Stimulated activated naive B cell treated with anti-CD40 and anti-IgM and Interleukin-4, amounts not matched to agents 10 μg/mL and 1 μg/mL and 100 μg/mL, for 72 hours (primary cell): ENCODE measurements at regions not wholly inside any gene's neighbourhood (a gene's known extent, or its start where the extent isn't known, plus 50 kb on each side); places are given as distances from the start of the nearest gene placed in this dataset.
A peak's percentile ranks its signal among the peaks of the same experiment; 100 is the strongest.
"Not testable (repeated sequence)": the region's sequence is repeated elsewhere in the genome, so short reads cannot be mapped to it uniquely, and the experiment has no call there.

ENCODE experiments used
- ATAC-seq, 2 donors: fragments of 150-1000 bp; cut with Tn5 transposase; replicated peaks; 2 replicates each; pipeline ENCODE4 v1.10.0; 2021; ENCODE audit warnings: moderate library complexity in 1 of 2
- DNase-seq: peaks from one replicate; pipeline ENCODE4 v3.0.0; 2021
- H3K27ac Mint-ChIP-seq: one replicate; pipeline ENCODE4 v1.8.0; 2022; ENCODE audit warnings: mild to moderate bottlenecking, mixed read lengths
- H3K27me3 Mint-ChIP-seq, 2 donors: one replicate each; pipeline ENCODE4 v1.8.0; 2022; ENCODE audit warnings: mixed read lengths in 2 of 2
- H3K36me3 Mint-ChIP-seq, 2 donors: one replicate each; pipeline ENCODE4 v1.8.0; 2022; ENCODE audit warnings: mixed read lengths in 2 of 2, mild to moderate bottlenecking in 1 of 2
- H3K4me1 Mint-ChIP-seq, 2 donors: one replicate each; pipeline ENCODE4 v1.8.0; 2022; ENCODE audit warnings: mixed read lengths in 2 of 2, mild to moderate bottlenecking in 1 of 2
- H3K4me3 Mint-ChIP-seq, 2 donors: one replicate each; pipeline ENCODE4 v1.8.0; 2022; ENCODE audit warnings: mild to moderate bottlenecking in 2 of 2, mixed read lengths in 2 of 2, moderate library complexity in 1 of 2
- H3K9me3 Mint-ChIP-seq, 2 donors: one replicate each; pipeline ENCODE4 v1.8.0; 2022; ENCODE audit warnings: mixed read lengths in 2 of 2, mild to moderate bottlenecking in 1 of 2

GRCh38 chr4:131632877-131633276, 1516.2 kb upstream of the PCDH10 start:
- Mint-ChIP-seq H3K4me3 (no peak overlapping the region), H3K4me1 (no peaks in the 10 kb centered on the region), H3K9me3 (peaks cover 3 to 14% of the 10 kb centered on the region in 2 donors), H3K27me3 (no peaks in the 10 kb centered on the region), H3K27ac (no peak overlapping the region), H3K36me3 (no peaks in the 10 kb centered on the region)
- DNase-seq (no peak), ATAC-seq (no peak)

- no peak for ATAC-seq
- Mint-ChIP-seq H3K9me3 (peaks cover 0 to 17% of the 10 kb centered on the region in 2 donors), H3K36me3 (no peaks in the 10 kb centered on the region), H3K27ac (no peak overlapping the region), H3K4me1 (no peaks in the 10 kb centered on the region), H3K4me3 (no peak overlapping the region), H3K27me3 (no peaks in the 10 kb centered on the region)
- DNase-seq = no peak
Measured at GRCh38 chr4:131635191-131635590, 1513.9 kb upstream of the PCDH10 start.

GRCh38 chr4:131638781-131639180, 1510.3 kb upstream of the PCDH10 start:
- Mint-ChIP-seq H3K27me3 (no peaks in the 10 kb centered on the region), H3K27ac (no peak overlapping the region), H3K9me3 (peaks cover 0 to 12% of the 10 kb centered on the region in 2 donors), H3K4me3 (no peak overlapping the region), H3K4me1 (no peaks in the 10 kb centered on the region), H3K36me3 (no peaks in the 10 kb centered on the region)
- DNase-seq (no peak), ATAC-seq (no peak)

GRCh38 chr4:131644619-131645018, 1504.5 kb upstream of the PCDH10 start:
- no peak for DNase-seq

GRCh38 chr4:131649227-131649626, 1499.9 kb upstream of the PCDH10 start:
- ATAC-seq (no peak), DNase-seq (no peak)
- Mint-ChIP-seq H3K4me3 (no peak overlapping the region), H3K9me3 (no peaks in the 10 kb centered on the region), H3K36me3 (no peaks in the 10 kb centered on the region), H3K27ac (no peak overlapping the region), H3K4me1 (no peaks in the 10 kb centered on the region), H3K27me3 (no peaks in the 10 kb centered on the region)

More at GRCh38 chr4:131644619-131645018, 1504.5 kb upstream of the PCDH10 start:
- Mint-ChIP-seq H3K27me3 (no peaks in the 10 kb centered on the region), H3K9me3 (peaks cover 0 to 4% of the 10 kb centered on the region in 2 donors), H3K4me3 (no peak overlapping the region), H3K27ac (no peak overlapping the region), H3K4me1 (no peaks in the 10 kb centered on the region), H3K36me3 (no peaks in the 10 kb centered on the region)
- no peak for ATAC-seq

GRCh38 chr4:131650951-131651350, 1498.1 kb upstream of the PCDH10 start:
- Mint-ChIP-seq H3K9me3 (no peaks in the 10 kb centered on the region), H3K27ac (no peak overlapping the region)

GRCh38 chr4:131683314-131683713, 1465.8 kb upstream of the PCDH10 start:
- not testable (repeated sequence) for H3K36me3 Mint-ChIP-seq, H3K4me3 Mint-ChIP-seq, H3K4me1 Mint-ChIP-seq, ATAC-seq, H3K27me3 Mint-ChIP-seq, DNase-seq, H3K27ac Mint-ChIP-seq
- H3K9me3 Mint-ChIP-seq = peaks cover 7 to 11% of the 10 kb centered on the region in 2 donors

More at GRCh38 chr4:131650951-131651350, 1498.1 kb upstream of the PCDH10 start:
- no peak for DNase-seq
- ATAC-seq = no peak
- H3K4me1 Mint-ChIP-seq = no peaks in the 10 kb centered on the region
- H3K27me3 Mint-ChIP-seq = no peaks in the 10 kb centered on the region
- no peak overlapping the region for H3K4me3 Mint-ChIP-seq
- no peaks in the 10 kb centered on the region for H3K36me3 Mint-ChIP-seq

- Mint-ChIP-seq H3K9me3 (peaks cover 4 to 12% of the 10 kb centered on the region in 2 donors), H3K27ac (no peak overlapping the region), H3K4me1 (no peaks in the 10 kb centered on the region), H3K27me3 (no peaks in the 10 kb centered on the region), H3K4me3 (no peak overlapping the region), H3K36me3 (peaks cover 0 to 4% of the 10 kb centered on the region in 2 donors)
- ATAC-seq = no peak
- DNase-seq = no peak
Measured at GRCh38 chr4:131721883-131722282, 1427.2 kb upstream of the PCDH10 start.

- H3K4me1 Mint-ChIP-seq, ATAC-seq, DNase-seq, H3K27ac Mint-ChIP-seq, H3K4me3 Mint-ChIP-seq, H3K36me3 Mint-ChIP-seq, H3K27me3 Mint-ChIP-seq: not testable (repeated sequence)
- H3K9me3 Mint-ChIP-seq = peaks cover 4 to 12% of the 10 kb centered on the region in 2 donors
Measured at GRCh38 chr4:131723069-131723468, 1426.0 kb upstream of the PCDH10 start.

- DNase-seq = peak; percentile 32
- H3K4me3 Mint-ChIP-seq, H3K27me3 Mint-ChIP-seq, ATAC-seq, H3K4me1 Mint-ChIP-seq, H3K36me3 Mint-ChIP-seq, H3K27ac Mint-ChIP-seq: not testable (repeated sequence)
- peaks cover 7 to 12% of the 10 kb centered on the region in 2 donors for H3K9me3 Mint-ChIP-seq
Measured at GRCh38 chr4:131724847-131725246, 1424.2 kb upstream of the PCDH10 start.

GRCh38 chr4:131725521-131725920, 1423.6 kb upstream of the PCDH10 start:
- H3K9me3 Mint-ChIP-seq = peaks cover 7 to 12% of the 10 kb centered on the region in 2 donors
- DNase-seq, H3K36me3 Mint-ChIP-seq, H3K4me1 Mint-ChIP-seq, H3K27me3 Mint-ChIP-seq, H3K4me3 Mint-ChIP-seq, ATAC-seq, H3K27ac Mint-ChIP-seq: not testable (repeated sequence)

- not testable (repeated sequence) for H3K4me1 Mint-ChIP-seq, H3K27ac Mint-ChIP-seq
Measured at GRCh38 chr4:131726940-131727339, 1422.2 kb upstream of the PCDH10 start.

GRCh38 chr4:131727418-131727817, 1421.7 kb upstream of the PCDH10 start:
- not testable (repeated sequence) for H3K36me3 Mint-ChIP-seq, H3K27me3 Mint-ChIP-seq, H3K4me1 Mint-ChIP-seq, DNase-seq, ATAC-seq, H3K27ac Mint-ChIP-seq
- H3K4me3 Mint-ChIP-seq = peak overlapping the region in 1 of 2 donors; percentile 67
- peaks cover 7 to 11% of the 10 kb centered on the region in 2 donors for H3K9me3 Mint-ChIP-seq

More at GRCh38 chr4:131726940-131727339, 1422.2 kb upstream of the PCDH10 start:
- not testable (repeated sequence) for H3K36me3 Mint-ChIP-seq, ATAC-seq, H3K27me3 Mint-ChIP-seq, DNase-seq, H3K4me3 Mint-ChIP-seq
- peaks cover 7 to 12% of the 10 kb centered on the region in 2 donors for H3K9me3 Mint-ChIP-seq

- H3K27ac Mint-ChIP-seq, H3K4me1 Mint-ChIP-seq, H3K27me3 Mint-ChIP-seq, H3K4me3 Mint-ChIP-seq, DNase-seq, ATAC-seq, H3K36me3 Mint-ChIP-seq: not testable (repeated sequence)
- H3K9me3 Mint-ChIP-seq = peaks cover 4 to 11% of the 10 kb centered on the region in 2 donors
Measured at GRCh38 chr4:131729205-131729604, 1419.9 kb upstream of the PCDH10 start.

GRCh38 chr4:131729716-131730398, 1419.2 kb upstream of the PCDH10 start:
- not testable (repeated sequence) for H3K36me3 Mint-ChIP-seq, DNase-seq, H3K27ac Mint-ChIP-seq, H3K4me3 Mint-ChIP-seq, ATAC-seq, H3K27me3 Mint-ChIP-seq, H3K4me1 Mint-ChIP-seq
- peaks cover 4 to 11% of the 10 kb centered on the region in 2 donors for H3K9me3 Mint-ChIP-seq
